GM10266 (cell line): ENCODE measurements at regions not wholly inside any gene's neighbourhood (a gene's known extent, or its start where the extent isn't known, plus 50 kb on each side); places are given as distances from the start of the nearest gene placed in this dataset.
A peak's percentile ranks its signal among the peaks of the same experiment; 100 is the strongest.

Experiments used
- DNase-seq: peaks from one replicate; pipeline ENCODE4 v3.0.0; 2012; ENCODE audit errors: extremely low spot score
- CTCF ChIP-seq: IDR thresholded peaks from 2 replicates; pipeline ENCODE4 v1.5.1; 2012; ENCODE audit warnings: mild to moderate bottlenecking, low read depth; ENCODE audit not compliant: control insufficient read depth, insufficient read depth; ENCODE audit errors: missing control alignments

- DNase-seq: no peak
- TF ChIP-seq CTCF: no peak
Observed at GRCh38 chr1:90358448-90358847, 358.7 kb downstream of the BARHL2 start.

GRCh38 chr1:90357995-90358394 is 359.1 kb downstream of the BARHL2 start:
- TF ChIP-seq CTCF: no peak
- peak; percentile 6 for DNase-seq

GRCh38 chr1:90356991-90357390 is 360.1 kb downstream of the BARHL2 start:
- no peak for TF ChIP-seq CTCF
- no peak for DNase-seq

GRCh38 chr1:90356101-90356500 is 361.0 kb downstream of the BARHL2 start:
- TF ChIP-seq CTCF: no peak
- no peak for DNase-seq

GRCh38 chr1:90354704-90355103 is 359.8 kb downstream of the ZNF326 start:
- no peak for TF ChIP-seq CTCF
- no peak for DNase-seq

GRCh38 chr1:90351019-90351418 is 356.1 kb downstream of the ZNF326 start:
- no peak for TF ChIP-seq CTCF
- DNase-seq: no peak

- DNase-seq: no peak
- TF ChIP-seq CTCF: no peak
Observed at GRCh38 chr1:90349510-90349909, 354.6 kb downstream of the ZNF326 start.
